K562 (cell line): ENCODE measurements at regions not wholly inside any gene's neighbourhood (a gene's known extent, or its start where the extent isn't known, plus 50 kb on each side); places are given as distances from the start of the nearest gene placed in this dataset.

Experiments
- ATAC-seq: fragments of 200-7000 bp; cut with Tn5 transposase; 3 replicates; pipeline ENCODE4 v1.9.1; 2020; ENCODE audit warnings: moderate library complexity
- BruUV-seq: library from RNA; stranded (reverse); fragments of 400-500 nt; replicated peaks from 2 replicates; lab custom pipeline; 2021; lab: Mats Ljungman, UMichigan
- CTCF ChIA-PET: fragments of 300-600 bp; formaldehyde crosslinking; extraction: SDS; loops from one replicate; lab custom pipeline; 2021; ENCODE audit warnings: low intra/inter-chr PET ratio; lab: Yijun Ruan, JAX
- POLR2A ChIA-PET: fragments of 300-600, 350-650 bp; sonication (Branson Sonifier 250); formaldehyde crosslinking; extraction: SDS; loops from one replicate; lab custom pipeline; 2021; ENCODE audit warnings: antibody characterized with exemption, inconsistent platforms; lab: Yijun Ruan, JAX
- DNase-seq, 4 experiments: peaks; one replicate each; pipeline versions ENCODE4 v3.0.0 to v3.0.0-alpha.2; 2011 to 2018; ENCODE audit warnings: low spot score in 3 of 4, mixed read lengths in 3 of 4; ENCODE audit errors: extremely low read depth in 1 of 4
- FAIRE-seq: peaks from 2 replicates; lab custom pipeline; 2011; peaks lifted over from hg19 to GRCh38; lab: Jason Lieb, UNC
- H2AFZ ChIP-seq: 2 replicates; pipeline ENCODE4 v1.6.0; 2011; ENCODE audit warnings: low read depth, low read length, control low read depth, inconsistent platforms
- H3K27ac ChIP-seq: fragments of 200-600 bp; 3 replicates; pipeline ENCODE4 v1.8.0; 2011; ENCODE audit warnings: low read depth, mild to moderate bottlenecking, control low read depth, inconsistent platforms, low read length, moderate library complexity, mixed read lengths; ENCODE audit errors: extremely low read depth
- H3K27me3 ChIP-seq, 2 experiments: fragments of 300-600 bp in 1 of 2; 2 replicates in 1 of 2; 3 replicates in 1 of 2; pipeline versions ENCODE4 v1.6.0 to v1.8.0; 2011; ENCODE audit warnings: inconsistent platforms in 2 of 2, low read length in 2 of 2, mild to moderate bottlenecking in 1 of 2, mixed read lengths in 1 of 2, moderate library complexity in 1 of 2; ENCODE audit not compliant: control insufficient read depth in 2 of 2, insufficient read depth in 2 of 2
- H3K36me3 ChIP-seq: fragments of 300-600 bp; 3 replicates; pipeline ENCODE4 v1.8.0; 2011; ENCODE audit warnings: mild to moderate bottlenecking, low read length, inconsistent platforms; ENCODE audit not compliant: control insufficient read depth, insufficient read depth
- H3K4me1 ChIP-seq, 2 experiments: fragments of 200-600 bp in 1 of 2; replicated peaks in 1 of 2; 2 replicates in 1 of 2; 3 replicates in 1 of 2; pipeline versions ENCODE4 v1.5.1 to v1.8.0; 2011; ENCODE audit warnings: inconsistent platforms in 2 of 2, low read length in 2 of 2, mild to moderate bottlenecking in 1 of 2, mixed read lengths in 1 of 2, moderate library complexity in 1 of 2; ENCODE audit not compliant: control insufficient read depth in 2 of 2, insufficient read depth in 2 of 2
- H3K4me2 ChIP-seq: 2 replicates; pipeline ENCODE4 v1.6.1; 2011; ENCODE audit warnings: low read length, control low read depth, inconsistent platforms, mixed read lengths; ENCODE audit not compliant: insufficient read depth
- H3K4me3 ChIP-seq: fragments of 200-600 bp; sonication (generic), shearing (Covaris generic); 2 replicates; pipeline ENCODE4 v1.5.1; 2016; ENCODE audit warnings: control low read depth, inconsistent platforms
- H3K79me2 ChIP-seq: fragments of 200-600 bp; 3 replicates; pipeline ENCODE4 v1.8.0; 2011; ENCODE audit warnings: low read length, inconsistent platforms; ENCODE audit not compliant: control insufficient read depth, insufficient read depth
- H3K9ac ChIP-seq, 2 experiments: 2 replicates each; pipeline versions ENCODE4 v1.6.0 to v1.6.1; 2011; ENCODE audit warnings: low read depth in 2 of 2, low read length in 2 of 2, control low read depth in 1 of 2, inconsistent platforms in 1 of 2, mild to moderate bottlenecking in 1 of 2, mixed read lengths in 1 of 2; ENCODE audit not compliant: insufficient read depth in 1 of 2
- H3K9me1 ChIP-seq: one replicate; pipeline ENCODE4 v1.6.0; 2011; ENCODE audit warnings: inconsistent platforms, mild to moderate bottlenecking, low read length, moderate library complexity; ENCODE audit not compliant: control insufficient read depth, insufficient read depth
- H3K9me3 ChIP-seq: replicated peaks from 2 replicates; pipeline ENCODE4 v1.5.1; 2011; ENCODE audit warnings: low read depth, low read length, inconsistent platforms; ENCODE audit not compliant: control insufficient read depth, insufficient read depth
- H4K20me1 ChIP-seq: replicated peaks from 2 replicates; pipeline ENCODE4 v1.6.1; 2011; ENCODE audit warnings: low read length, inconsistent platforms, mixed read lengths; ENCODE audit not compliant: control insufficient read depth, insufficient read depth
- ARHGAP35 ChIP-seq: fragments of 450-650 bp; IDR thresholded peaks from 2 replicates; pipeline ENCODE4 v1.6.1; 2018; ENCODE audit not compliant: partially characterized antibody
- CBX2 ChIP-seq: fragments of 200-600 bp; sonication (generic); IDR thresholded peaks from one replicate; pipeline ENCODE4 v1.6.1; 2012; ENCODE audit warnings: mild to moderate bottlenecking, low read length, inconsistent platforms; ENCODE audit not compliant: insufficient read depth, poor library complexity, severe bottlenecking
- MBD2 ChIP-seq: sonication (generic); IDR thresholded peaks from 2 replicates; pipeline ENCODE4 v1.6.1; 2016; ENCODE audit warnings: low read depth, borderline replicate concordance
- NCOR1 ChIP-seq: fragments of 450-650 bp; IDR thresholded peaks from 2 replicates; pipeline ENCODE4 v1.6.1; 2016; ENCODE audit warnings: mild to moderate bottlenecking, moderate library complexity
- PRMT5 ChIP-seq: sonication (generic); formaldehyde crosslinking; IDR thresholded peaks from 2 replicates; pipeline ENCODE4 v1.5.0; 2020; ENCODE audit warnings: missing genetic modification reagents
- TEAD2 ChIP-seq: fragments of 450-650 bp; IDR thresholded peaks from 2 replicates; pipeline ENCODE4 v1.6.1; 2016; ENCODE audit warnings: missing genetic modification characterization, control low read depth, missing compliant biosample characterization
- ZNF277 ChIP-seq: fragments of 250-450 bp; sonication (Bioruptor Pico); IDR thresholded peaks from 2 replicates; pipeline ENCODE4 v1.8.0; 2022; ENCODE audit warnings: inconsistent platforms, mild to moderate bottlenecking, moderate library complexity, borderline replicate concordance
- ZNF699 ChIP-seq: fragments of 250-450 bp; sonication (Bioruptor Pico); IDR thresholded peaks from 2 replicates; pipeline ENCODE4 v1.8.0; 2021; ENCODE audit warnings: mild to moderate bottlenecking, moderate library complexity; ENCODE audit not compliant: insufficient replicate concordance
- ZNF830 ChIP-seq: fragments of 250-450 bp; sonication (Bioruptor Pico); IDR thresholded peaks from 2 replicates; pipeline ENCODE4 v1.5.0; 2021; ENCODE audit warnings: mild to moderate bottlenecking
- WGBS: fragments of 100-300 bp; shearing (Covaris generic); methylation state at CpG from one replicate; pipeline ENCODE4 v1.1.6; 2016; ENCODE audit warnings: low coverage, mixed read lengths; ENCODE audit not compliant: insufficient coverage; ENCODE audit errors: missing lambda C conversion rate; 5-methylcytosine and 5-hydroxymethylcytosine counted together
- in situ Hi-C: fragments of 300-500 bp; cut with MboI; formaldehyde crosslinking; loops from 4 replicates; pipeline ENCODE4 v1.15.0; 2018; ENCODE audit warnings: inconsistent platforms, mixed read lengths
- intact Hi-C: fragments of 100-400 bp; cut with micrococcal nuclease; formaldehyde crosslinking; loops from 2 replicates; pipeline ENCODE4 v1.14.2; 2022

GRCh38 chr6:113631666-113632065, 225.5 kb upstream of the MARCKS start:
- no peak overlapping the region for H3K4me2 ChIP-seq
- H3K27ac ChIP-seq, result no peak overlapping the region
- H4K20me1 ChIP-seq, result no peaks in the 10 kb centered on the region
- no peaks in the 10 kb centered on the region for H3K9me1 ChIP-seq
- DNase-seq (no peak), ATAC-seq (no peak)
- no peak for TF ChIP-seq MBD2
- TF ChIP-seq TEAD2, result no peak
- TF ChIP-seq, all 486 proteins: peak for 0
- Histone ChIP-seq H3K4me1 (no peaks in the 10 kb centered on the region), H3K79me2 (no peaks in the 10 kb centered on the region), H3K9me3 (no peaks in the 10 kb centered on the region), H3K9ac (no peak overlapping the region), H3K4me3 (no peak overlapping the region), H3K27me3 (no peaks in the 10 kb centered on the region), H3K36me3 (no peaks in the 10 kb centered on the region), H2AFZ (no peak overlapping the region)
- ChIA-PET CTCF (no interaction called here), POLR2A (no interaction called here)
- 0% methylated on average over 3 of the region's 3 CpGs for WGBS
- no TSS peak for BruUV-seq
- intact Hi-C loops, result no loop called here
- no peak for FAIRE-seq
- in situ Hi-C loops, result no loop called here

GRCh38 chr6:113632220-113632864, 224.8 kb upstream of the MARCKS start:
- Histone ChIP-seq H3K36me3 (no peaks in the 10 kb centered on the region), H3K27me3 (no peaks in the 10 kb centered on the region), H4K20me1 (no peaks in the 10 kb centered on the region), H3K9me1 (no peaks in the 10 kb centered on the region), H3K79me2 (no peaks in the 10 kb centered on the region), H2AFZ (no peak overlapping the region), H3K9ac (no peak overlapping the region), H3K9me3 (no peaks in the 10 kb centered on the region), H3K4me1 (no peaks in the 10 kb centered on the region), H3K4me3 (no peak overlapping the region), H3K4me2 (no peak overlapping the region), H3K27ac (no peak overlapping the region)
- in situ Hi-C loops (no loop called here), intact Hi-C loops (no loop called here)
- FAIRE-seq, result no peak
- POLR2A ChIA-PET, result no interaction called here
- TF ChIP-seq ARHGAP35 (no peak), PRMT5 (CRISPR knock-in tag) (no peak), ZNF699 (CRISPR knock-in tag) (no peak), ZNF830 (no peak), NCOR1 (no peak), ZNF277 (CRISPR knock-in tag) (no peak), CBX2 (no peak)
- ATAC-seq, result no peak
- WGBS, result 1% methylated on average over 8 of the region's 8 CpGs
- no peak for DNase-seq
- CTCF ChIA-PET, result no interaction called here
- no TSS peak for BruUV-seq
